ENCODE measurements at regions not wholly inside any gene's neighbourhood (a gene's known extent, or its start where the extent isn't known, plus 50 kb on each side); places are given as distances from the start of the nearest gene placed in this dataset.
"Not testable (repeated sequence)": the region's sequence is repeated elsewhere in the genome, so short reads cannot be mapped to it uniquely, and the experiment has no call there.

DNA sequence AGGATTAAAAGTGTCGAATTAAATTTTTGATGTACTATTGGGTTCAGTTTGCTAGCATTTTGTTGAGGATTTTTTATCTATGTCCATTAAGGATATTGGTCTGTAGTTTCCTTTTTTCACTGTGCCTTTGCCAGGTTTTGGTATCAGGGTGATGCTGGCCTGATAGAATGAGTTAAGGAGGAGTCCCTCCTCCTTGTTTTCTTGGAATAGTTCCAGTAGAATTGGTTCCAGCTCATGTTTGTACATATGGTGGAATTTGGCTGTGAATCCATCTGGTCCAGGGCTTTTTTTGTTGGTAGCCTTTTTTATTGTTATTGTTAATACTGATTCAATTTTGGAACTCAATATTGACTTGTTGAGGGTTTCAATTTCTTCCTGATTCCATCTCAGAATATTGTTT, 141.8 kb downstream of the SIM1 start:
- no peak for DNase-seq

DNA sequence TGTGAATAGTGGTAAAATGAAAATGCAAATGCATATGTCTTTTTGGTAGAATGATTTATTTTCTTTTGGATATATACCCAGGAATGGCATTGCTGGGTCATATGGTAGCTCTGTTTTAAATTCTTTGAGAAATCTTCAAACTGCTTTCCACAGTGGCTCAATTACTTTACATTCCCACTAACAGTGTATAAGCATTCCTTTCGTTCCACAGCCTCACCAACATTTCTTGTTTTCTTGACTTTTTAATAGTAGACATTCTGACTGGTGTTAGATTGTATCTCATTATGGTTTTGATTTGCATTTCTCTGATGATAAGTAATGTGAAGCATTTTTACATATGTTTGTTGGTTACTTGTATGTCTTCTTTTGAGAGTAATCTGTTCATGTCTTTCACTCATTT, 144.0 kb downstream of the SIM1 start:
- DNase-seq = no peak

DNA sequence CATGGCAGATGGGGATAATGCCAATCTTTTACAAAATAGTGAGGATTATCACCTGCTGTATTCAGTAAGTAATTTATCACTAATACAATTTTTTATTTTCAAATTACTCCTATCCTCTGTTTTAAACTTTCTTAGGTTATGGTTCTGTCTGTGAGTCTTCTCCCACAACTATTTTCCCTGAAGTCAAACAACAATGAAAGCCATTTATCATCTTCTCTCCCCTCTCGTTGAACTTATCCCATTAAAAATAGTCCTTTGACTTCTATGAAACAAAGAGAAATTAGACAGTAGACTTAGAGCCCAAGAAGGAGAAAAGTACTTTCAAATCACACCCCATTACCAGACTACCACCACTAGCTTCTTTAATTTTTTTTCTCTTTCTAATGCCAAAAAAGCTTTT, 147.7 kb downstream of the SIM1 start:
- no peak for DNase-seq

DNA sequence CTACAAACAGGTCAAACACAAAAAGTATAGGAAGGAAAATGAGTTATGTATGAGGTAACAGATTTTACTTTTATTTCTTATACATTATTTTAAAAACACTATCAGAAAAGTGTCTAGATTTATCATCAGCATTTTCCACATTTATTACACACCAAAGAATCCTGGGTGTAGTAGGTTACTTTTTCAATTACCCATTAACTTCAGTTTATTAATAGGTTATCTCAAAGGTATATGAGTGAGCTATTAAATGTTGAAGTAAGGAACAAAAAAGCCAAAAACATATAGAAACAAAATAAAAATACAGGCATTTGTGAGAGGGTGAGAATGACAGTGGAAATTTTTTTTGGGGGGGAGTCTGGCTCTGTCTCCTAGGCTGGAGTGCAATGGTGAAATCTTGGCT, 150.5 kb downstream of the SIM1 start:
- DNase-seq = no peak

DNA sequence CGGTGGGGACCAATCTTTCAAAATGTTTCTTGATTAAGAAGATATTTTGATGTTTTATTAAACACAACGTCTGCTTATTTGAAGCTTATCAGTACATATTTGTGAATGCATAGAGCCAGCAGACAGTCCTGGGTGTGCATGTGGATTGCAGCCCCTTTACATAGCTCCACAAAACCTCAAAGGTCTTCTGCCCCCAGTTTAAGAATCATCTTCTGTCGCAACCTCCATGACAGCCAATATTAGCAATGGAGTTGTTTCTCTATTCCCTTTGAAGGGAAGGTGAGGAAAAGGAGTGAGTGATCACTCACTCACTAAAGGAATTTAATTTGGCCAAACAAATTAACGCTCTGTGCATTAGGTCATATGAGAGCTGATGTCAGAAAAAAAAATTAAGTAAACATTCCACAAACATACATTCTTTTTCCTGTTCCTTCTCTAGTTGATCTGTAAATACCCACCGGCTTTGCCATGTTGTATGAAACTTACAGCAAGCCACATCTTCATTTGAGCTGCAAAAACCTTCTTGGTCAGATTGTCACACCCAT, 152.9 kb downstream of the SIM1 start:
- no peak for DNase-seq

DNA sequence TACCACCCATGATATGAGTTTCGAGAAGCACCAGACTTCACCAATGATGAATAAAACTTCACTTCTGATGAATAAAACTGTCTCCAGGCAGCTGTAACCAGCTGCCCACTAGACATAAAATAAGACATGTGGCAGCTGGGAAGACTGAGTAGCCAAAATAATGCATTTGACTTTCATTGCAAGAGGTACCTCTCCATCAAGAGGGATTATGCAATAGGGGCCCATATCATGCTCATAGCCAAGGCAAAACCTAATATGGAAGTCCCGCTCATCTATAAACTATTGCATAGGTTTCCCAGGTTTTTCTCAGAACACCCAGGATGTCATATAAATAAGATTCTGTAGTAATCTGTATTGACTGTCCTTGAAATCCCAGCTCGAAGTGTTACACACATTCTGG, 155.5 kb downstream of the SIM1 start:
- DNase-seq = no peak

DNA sequence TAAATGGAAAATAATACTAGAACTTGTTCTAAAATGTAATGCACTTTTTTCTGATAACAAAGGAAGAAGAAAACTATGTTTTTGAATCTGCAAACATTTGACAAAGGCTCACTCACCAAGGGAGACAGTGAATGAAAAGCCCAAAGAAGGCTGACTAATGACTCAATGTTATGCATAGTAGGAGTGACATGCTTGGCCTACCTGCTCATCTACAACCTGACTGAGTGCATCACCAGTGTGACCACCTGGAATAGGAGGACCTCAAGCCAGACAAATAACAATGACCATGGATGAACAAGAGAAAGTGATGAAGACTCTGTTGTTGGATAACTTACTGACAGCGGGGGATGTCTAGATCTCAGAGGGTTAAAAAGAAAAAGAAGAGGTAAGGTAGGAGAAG, 157.2 kb downstream of the SIM1 start:
- DNase-seq = no peak

DNA sequence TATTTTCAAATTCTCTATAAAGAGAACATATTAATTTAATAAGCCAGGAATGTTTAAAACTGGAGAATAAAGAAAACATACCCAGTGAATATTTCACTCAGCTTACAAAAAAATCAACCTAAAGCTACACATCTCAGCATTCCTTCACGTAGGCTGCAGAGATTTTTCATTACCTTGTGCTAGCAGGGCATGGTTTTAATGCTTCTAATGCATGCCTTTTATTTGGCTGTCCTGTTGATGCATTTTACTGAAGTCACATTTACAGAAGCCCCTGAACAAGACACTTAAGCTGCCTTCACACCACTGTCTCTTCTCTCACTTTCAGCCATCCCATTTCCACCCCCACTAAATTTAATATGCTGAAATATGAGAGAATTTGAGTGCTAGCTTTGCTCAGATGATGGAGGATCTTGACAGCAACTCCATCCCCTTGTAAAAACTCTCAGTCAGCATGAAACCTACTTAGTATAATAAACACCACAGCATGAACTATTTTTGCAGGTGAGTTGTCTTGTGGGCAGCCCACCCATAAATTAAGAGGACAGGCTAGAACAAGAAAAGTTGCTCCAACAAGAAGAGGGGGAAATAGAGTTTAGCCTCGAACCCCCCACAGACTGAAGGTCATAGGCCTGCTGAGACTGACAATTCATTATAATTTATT, 159.4 kb downstream of the SIM1 start:
- DNase-seq = peak in 1 of 3 experiments; percentile 14

DNA sequence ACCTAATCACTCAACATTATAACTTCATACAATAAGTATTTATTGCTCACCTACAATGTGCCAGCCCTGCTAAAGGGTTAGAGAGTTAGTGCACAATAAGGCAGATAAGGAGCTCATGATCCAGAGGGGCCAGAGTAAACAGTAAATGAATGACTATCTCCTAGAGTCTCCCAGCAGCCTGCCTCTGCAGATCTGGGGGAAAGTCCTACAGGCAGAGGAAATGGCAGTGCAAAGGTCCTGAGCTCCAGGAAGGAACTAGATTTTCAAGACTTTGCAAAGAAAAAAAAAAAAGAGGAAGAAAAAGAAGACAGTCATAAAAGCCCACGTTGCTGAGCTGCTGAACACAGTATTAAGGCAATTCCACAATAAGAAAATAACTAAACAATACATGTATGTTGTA, 160.1 kb downstream of the SIM1 start:
- DNase-seq = no peak

DNA sequence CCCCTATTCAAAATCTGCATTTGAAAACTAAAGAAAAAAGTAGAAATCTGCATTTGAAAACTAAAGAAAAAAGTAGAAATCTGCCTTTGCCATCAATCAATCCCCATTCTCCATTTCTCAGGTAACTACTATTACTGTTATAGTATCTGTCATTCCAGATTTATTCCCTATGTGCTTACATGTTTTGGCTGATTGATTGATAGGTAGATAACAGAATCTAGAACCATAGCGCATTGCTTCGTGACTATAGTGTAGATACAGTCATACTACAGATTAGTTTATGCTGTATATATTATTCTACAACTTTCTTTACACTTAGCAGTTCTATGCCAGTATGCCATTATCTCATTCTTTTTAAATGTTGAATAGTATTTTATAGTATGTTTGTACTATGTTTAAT, 163.0 kb downstream of the SIM1 start:
- no peak for DNase-seq

DNA sequence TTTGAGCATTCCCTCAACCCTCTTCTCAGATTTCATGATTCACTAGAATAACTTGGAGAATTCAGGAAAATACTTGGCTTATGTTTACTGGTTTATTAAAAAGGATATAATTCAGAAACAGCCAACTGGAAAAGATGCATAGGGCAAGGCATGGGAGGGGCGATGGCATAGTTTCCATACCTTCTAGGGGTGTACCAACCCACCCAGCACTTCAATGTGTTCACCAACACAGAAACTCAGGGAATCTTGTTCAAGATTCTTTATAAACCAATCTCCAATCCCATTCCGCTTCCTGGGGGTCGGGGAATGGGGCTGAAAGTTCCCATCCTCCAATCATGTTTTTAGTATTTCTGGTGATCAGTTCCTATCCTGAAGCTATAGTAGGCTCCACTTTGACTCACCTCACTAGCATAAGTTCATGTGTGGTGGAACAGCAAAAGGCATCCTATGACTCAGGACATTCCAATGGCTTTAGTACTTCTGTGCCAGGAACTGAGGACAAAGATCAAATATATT, 164.4 kb downstream of the SIM1 start:
- no peak for DNase-seq

DNA sequence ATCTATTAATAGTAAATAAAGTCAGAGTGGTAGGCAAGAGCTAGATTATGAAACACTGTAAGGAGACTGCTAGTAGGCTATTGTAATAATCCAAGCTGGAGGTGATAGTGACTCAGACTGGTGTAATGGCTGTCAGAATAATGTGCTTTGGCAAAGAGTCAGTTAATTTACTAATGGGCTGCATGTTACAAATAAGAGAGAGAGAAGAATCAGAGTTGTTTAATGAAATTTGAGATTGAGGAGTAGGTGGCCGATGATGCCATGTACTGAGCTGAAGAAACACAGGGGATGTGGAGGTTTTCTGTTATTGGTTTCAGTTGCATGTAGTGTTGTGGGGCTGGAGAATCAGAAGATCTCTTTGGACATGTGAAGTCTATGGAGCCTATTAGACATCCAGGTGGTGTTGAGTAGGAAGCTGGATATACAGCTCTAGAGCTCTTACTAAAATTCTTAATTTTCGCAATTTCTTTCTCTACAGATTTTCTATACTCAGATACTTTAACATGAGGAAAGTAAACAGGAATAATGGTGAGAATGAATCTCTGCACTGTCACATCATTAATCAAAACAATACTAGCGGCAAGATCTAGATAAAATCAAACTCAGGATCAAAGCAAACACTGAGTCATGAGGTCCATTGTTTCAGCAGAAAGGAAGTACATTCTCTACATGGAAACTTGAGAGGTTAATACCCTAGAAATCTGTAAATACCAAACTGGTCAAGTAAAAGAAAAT, 167.7 kb downstream of the SIM1 start:
- peak in 1 of 3 experiments; percentile 29 for DNase-seq

DNA sequence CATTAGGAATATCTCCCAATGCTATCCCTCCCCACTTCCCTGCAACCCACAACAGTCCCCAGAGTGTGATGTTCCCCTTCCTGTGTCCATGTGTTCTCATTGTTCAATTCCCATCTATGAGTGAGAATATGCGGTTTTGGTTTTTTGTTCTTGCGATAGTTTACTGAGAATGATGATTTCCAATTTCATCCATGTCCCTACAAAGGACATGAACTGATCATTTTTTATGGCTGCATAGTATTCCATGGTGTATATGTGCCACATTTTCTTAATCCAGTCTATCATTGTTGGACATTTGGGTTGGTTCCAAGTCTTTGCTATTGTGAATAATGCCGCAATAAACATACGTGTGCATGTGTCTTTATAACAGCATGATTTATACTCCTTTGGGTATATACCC, 169.5 kb downstream of the SIM1 start:
- not testable (repeated sequence) for DNase-seq

DNA sequence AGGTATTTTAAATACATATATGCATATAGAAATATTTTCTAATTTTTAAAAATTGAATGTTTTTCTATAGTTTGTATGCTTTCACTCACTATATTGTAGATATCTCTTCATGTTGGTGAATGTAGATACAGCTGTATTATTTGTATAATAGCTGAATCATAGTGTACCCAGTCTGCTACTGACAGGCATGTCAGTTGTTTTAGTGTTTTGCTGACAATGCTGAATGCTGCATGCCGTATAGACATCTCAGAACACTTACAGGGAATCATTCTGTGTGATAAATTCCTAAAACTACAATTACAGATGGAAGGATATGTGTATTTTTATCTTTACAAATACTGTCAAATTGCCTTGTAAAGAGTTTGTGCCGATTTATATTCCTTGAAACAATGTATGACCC, 175.4 kb downstream of the SIM1 start:
- peak in 1 of 3 experiments; percentile 3 for DNase-seq

DNA sequence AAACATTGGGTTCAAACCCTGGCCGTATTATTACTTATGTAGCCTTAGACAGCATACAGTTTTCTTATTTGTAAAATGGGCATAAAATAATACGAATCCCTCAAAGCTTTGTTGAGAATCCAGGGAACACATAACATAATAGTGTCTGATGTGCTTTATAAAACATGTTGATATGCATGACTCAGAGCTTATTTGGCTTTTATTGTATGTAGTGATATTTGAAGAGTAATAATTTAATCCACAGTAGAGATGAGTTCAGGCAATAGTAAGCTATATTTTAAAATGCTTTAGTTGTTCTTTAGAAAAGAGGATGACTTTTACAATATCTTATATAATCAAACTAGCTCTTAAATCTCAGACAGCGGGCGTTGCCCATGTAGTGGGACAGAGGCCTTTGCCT, 176.4 kb downstream of the SIM1 start:
- DNase-seq = no peak

DNA sequence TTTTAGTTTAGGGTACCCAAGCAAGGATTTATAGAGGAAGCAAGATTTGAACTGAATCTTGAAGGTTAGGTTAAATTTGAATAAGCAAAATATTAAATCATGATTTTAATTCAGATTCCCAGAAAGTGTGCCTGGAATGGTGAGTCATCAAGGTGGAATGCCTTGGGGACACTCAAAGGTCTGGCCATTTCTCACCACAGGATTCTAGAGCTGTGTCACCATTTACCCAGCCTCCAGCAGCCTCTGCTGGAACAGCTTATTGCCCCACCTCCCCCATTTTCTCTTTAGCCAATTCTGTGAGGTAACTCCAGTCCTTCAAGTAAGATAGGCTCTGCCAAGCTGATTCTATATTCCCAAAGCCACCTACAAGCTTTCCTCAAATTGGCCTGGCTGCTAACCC, 181.4 kb downstream of the SIM1 start:
- no peak for DNase-seq

DNA sequence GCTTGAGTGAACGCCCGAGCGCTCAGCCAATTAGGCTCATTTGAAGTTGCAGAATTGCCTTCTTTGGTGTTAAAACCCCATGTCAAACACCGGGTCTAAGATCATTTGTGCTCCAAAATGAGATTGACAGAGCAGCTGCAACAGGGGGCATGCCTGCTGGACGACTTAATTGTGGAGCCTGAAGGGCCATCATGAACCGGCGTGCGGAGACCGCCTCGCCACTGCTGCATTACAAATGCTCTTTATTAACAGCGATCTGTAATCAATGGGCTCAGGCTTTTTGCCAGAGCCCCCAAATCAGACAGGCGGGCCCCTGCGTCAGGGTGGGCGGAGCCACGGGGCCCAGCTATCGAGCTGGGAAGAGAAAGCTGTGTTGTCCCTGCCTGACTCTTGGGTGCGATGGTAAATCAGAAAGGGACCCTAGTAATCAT, 183.2 kb downstream of the SIM1 start:
- peak in 2 of 3 experiments; percentile 54 to 82 for DNase-seq

DNA sequence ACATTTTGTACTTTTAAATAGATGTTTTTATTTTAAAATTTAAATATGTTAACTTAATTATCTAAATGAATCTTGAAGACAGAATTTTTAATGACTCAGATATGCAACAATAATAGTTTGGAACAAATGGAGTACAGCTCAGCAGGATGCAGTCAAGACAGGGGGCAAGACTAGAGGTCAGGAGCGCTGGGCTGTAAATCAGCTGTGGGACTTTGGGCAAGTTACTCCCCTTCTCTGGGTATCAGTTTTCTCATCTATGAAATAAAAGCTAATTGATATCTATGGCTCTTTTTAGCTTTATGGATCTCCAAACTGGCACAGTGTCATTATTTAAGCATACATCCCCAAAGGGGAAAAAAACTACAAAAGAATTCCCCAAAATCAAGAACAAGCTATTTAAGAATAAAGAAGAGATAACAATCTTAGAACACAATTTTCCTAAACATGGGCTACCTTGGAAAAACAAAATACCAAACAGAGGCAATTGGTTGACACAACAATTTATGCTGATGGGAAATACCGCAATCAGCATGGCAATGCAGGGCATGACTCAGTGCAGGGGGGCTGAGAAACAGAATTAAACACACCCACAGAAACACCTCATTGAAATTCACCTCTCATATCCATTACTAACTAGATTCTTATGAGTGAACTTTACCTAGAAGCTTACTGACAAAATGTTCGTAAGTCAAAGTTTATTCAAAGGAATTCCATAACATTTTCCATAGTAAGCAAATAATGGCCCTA, 188.2 kb downstream of the SIM1 start:
- no peak for DNase-seq

DNA sequence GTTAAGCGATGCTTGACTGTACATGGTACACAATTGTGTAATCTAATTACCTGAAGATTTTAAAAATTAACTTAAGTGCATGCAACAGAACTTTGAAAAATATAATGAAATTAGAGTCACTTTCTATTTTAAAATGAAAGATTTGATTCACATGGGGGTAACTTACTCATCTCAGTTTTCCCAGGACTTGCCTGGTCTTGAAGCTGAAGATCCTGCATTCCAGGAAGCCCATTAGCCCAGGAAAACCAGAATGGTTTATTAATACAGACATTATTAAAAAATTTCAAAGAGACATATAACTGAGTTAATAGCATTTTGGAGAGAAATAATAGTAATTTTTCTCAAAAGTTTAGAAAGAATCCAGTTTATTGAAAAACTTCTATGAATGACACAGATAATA, 190.6 kb downstream of the SIM1 start:
- no peak for DNase-seq

DNA sequence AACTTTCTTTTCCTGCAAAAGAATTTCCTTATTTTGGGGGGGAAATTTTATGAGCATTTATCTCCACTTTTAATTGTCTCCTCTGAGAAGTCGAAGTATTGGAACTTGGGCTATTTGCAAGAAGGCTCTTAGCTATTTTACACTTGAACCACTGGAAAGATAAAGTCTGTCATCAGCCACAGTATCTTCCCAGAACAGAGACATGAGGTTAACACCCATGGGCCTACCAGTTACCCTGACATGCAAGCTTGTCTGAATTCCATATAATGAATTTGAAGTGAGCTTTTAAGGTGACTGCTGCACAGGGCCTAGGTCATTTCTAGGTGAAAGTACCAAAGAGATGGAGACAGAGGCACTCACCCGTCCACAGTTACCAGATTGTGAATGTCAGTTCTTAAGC, 193.1 kb downstream of the SIM1 start:
- no peak for DNase-seq

DNA sequence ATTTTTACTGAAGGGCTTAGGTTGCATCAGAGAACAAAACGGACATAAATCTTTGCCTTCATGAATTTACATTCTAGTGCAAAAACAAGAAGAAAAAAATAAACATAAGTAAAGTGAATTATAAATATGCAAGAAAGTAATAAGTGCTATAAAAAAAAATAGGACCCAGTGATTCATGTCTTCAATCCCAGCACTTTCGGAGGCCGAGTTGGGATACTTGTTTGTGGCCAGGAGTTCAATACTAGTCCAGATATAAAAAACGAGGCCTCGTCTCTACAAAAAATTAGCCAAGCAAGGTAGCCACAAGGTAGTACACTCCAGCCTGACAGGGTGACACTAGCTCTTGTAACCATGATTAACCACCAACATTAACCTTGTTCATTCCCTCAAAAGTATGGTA, 193.5 kb downstream of the SIM1 start:
- DNase-seq = no peak

DNA sequence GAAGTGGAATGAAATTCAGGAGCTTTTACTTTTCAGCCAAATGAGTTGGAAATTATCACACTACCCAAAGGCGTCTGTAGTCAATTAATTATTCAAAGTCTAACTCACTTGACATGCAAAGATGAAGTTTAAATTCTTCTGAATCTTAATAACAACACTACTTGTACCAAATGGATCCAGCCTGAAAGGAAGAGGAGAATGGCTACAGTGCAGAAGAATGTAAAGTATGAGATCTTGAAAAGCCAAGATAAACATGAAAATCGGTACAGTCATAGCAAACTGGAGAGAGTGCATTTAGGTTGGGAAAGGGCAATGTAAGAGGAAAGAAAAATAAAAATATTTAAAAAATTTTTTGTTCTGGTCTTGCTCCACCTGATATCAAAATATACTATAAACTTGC, 195.5 kb downstream of the SIM1 start:
- DNase-seq = no peak

DNA sequence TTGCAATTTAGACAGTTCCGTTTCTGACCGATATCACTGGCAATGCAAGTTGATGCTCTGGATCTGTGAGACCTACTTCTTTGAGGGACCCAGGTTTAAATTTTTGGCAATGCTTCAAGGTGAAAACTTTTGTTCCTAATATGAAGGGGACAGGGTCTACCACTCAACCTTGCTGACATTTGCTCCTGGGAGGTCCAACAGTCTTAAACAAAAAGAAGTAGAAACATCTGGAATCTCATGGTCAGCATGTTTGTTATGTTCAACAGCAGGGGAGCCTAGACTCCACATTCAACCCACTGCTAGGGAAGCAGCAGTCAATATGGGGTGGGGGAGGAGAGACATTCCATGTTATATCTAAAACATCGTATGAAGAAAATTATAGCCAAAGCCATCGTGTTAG, 196.4 kb downstream of the SIM1 start:
- DNase-seq = no peak

DNA sequence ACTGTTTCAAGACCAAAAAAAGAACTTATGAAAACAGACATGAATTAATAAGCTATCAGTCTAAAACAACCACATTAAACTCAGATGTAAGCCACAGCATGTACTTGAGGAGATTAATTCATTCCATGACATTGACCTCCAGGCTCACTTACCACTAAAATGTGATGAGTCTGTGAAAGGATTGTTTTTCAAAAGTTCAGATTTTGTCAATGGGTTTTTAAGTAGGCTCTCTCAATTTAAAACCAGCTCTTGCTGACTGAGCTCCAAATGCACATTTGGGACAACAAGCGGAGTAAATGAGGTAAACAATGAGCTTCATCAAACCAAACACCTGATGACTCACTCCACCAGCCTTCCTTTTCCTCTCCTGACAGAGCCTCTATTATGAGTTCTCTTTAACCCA, 197.0 kb downstream of the SIM1 start:
- peak in 1 of 3 experiments; percentile 3 for DNase-seq
